HG03175 (cell line): ENCODE measurements at regions not wholly inside any gene's neighbourhood (a gene's known extent, or its start where the extent isn't known, plus 50 kb on each side); places are given as distances from the start of the nearest gene placed in this dataset.
"Not testable (repeated sequence)": the region's sequence is repeated elsewhere in the genome, so short reads cannot be mapped to it uniquely, and the experiment has no call there.

ENCODE experiments used
- ATAC-seq: cut with Tn5 transposase; IDR thresholded peaks from one replicate; pipeline ENCODE4 v1.9.1; 2021; ENCODE audit warnings: mild to moderate bottlenecking, moderate library complexity; ENCODE audit not compliant: unreplicated experiment

DNA sequence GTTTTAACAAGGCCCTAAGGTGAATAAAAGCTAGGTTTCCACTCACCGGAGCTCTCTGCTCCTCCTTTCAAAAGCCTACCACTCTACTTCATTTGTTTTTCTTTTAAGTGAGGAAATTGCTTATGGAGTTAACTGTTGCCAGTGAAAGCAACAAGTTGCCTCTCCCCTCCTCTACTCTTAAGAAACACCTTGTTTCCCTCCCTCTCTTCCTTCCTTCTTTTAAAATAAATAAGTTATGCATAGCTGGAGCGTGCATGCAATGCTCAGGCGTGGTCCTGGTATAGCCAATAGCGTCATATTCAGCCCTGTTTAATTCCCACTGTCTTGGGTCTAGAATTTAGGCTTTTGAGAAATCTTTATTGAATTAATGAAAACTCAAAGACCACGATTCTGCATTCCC, 101.1 kb upstream of the IGF1R start:
- ATAC-seq: no peak

DNA sequence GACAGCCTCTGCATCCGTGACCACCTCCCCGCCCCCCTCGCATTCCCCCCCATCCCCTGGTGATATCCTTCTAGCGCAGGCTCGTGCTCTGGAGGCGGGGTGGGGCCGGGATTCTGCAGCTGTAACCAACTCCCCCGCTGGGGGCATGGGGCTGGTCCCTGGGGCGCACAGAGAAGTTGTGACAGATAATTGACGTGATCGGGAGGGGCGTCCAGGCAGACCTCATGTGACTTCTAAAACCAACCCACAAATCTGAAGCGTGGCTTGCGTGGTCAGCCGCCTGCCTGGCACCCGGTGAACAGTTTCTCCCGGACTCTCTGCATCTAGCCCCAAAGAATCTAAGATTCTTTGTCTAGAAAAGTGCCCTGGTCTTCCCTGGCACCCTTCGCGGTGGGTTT, 100.6 kb upstream of the IGF1R start:
- ATAC-seq: no peak

DNA sequence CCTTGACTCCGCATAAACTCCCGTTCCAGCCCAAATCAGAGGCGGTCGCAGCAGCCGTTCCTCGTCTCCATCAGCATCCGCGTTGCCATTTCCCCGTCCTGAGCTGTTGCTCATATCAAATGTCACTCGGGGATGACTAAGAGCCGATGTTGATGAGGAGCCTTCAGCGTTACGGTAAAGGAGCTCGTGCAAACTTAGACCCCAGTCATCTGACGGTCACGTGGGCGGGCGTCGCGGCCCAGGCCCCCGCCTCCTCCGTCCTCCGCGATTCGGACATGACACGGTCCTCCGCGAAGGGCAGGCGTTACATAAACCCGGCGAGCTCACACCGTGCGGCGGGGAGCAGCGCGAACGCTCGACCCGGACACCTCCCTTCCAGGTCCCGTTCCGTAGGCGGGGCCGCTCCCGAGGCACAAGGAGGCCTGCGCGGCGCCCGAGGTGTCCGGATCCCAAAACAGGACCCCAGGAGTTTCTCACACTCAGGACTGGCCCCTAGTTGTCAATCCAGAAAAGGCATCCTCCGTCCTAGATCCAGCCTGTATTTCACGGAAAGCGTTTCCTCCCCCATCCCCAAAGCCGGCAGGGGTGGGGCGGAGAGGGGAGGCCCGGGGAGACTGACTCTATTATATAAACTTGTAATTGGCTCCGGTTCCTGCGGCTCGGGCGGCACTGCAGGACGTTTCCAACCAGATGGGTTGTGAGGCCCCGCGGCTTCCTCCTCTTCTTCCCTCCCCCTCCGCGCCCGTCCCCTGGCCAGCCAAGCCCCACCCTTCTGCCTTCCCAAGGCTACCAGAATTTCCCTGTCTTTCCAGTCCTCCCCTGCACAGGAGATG, 100.0 kb upstream of the IGF1R start:
- ATAC-seq: no peak

DNA sequence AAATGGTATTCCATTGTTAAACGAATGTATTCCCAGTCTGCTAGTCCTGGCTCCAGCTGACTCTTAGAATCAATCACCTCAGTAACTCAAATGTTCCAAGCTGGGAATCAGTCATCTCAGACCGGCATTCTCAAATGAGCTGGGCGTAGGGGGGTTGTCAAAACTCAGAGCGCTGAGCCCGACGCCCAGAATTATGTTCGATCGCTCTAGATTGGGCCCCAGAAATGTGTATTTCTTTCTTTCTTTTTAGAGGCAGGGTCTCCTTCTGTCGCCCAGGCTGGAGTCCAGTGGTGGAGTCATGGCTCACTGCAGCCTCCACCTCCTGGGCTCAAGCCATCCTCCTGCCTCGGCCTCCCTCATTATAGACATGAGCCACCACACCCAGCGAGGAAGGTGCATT, 99.3 kb upstream of the IGF1R start:
- no peak for ATAC-seq

DNA sequence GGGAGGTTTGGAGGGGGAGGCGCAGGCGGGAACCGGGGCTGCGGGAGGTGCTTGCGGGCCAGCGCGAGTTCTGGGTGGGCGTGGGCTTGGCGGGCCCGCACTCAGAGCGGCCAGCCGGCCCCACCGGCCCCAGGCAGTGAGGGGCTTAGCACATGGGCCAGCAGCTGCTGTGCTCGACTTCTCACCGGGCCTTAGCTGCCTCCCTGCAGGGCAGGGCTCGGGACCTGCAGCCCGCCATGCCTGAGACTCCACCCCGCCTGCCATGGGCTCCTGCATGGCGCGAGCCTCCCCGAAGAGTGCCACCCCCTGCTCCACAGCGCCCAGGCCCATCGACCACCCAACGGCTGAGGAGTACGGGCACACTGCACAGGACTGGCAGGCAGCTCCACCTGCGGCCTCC, 98.6 kb upstream of the IGF1R start:
- no peak for ATAC-seq

DNA sequence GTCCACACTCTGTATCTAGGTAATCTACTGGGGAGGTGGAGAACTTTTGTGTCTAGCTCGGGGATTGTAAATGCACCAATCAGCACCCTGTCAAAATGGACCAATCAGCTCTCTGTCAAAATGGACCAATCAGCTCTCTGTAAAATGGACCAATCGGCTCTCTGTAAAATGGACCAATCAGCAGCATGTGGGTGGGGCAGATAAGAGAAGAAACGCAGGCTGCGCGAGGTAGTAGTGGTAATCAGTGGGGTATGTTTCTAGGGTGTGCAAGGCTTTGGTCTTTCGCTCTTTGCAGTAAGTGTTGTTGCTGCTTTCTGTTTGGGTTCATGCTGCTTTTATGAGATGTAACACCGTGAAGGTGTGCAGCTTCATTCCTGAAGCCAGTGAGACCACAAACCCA, 98.0 kb upstream of the IGF1R start:
- not testable (repeated sequence) for ATAC-seq

DNA sequence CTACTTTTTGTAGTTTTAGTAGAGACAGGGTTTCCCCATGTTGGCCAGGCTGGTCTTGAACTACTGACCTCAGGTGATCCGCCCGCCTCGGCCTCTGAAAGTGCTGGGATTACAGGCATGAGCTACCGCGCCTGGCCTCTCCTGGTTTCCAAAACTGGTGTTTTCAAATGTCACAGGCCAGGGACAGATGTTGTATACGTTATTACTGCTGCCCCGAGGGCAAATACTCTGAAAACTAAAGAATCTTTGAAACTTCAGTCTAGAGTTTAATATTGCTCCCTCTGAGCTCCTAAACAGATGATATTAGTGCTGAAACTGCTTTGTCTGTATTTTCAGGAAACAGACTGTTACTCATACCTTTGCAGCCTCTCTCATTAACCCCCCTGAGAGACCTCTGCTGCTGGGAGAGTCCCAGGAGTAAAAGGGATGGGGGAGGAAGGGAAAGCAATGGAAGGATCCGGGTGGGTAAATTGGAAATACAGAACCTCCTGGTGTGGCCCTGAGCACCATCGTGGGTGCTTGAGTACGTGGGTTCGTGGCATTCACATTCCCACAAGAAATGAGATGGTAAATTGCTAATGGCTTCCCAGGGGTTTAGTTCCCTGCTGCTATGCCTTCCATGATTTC, 96.3 kb upstream of the IGF1R start:
- no peak for ATAC-seq

DNA sequence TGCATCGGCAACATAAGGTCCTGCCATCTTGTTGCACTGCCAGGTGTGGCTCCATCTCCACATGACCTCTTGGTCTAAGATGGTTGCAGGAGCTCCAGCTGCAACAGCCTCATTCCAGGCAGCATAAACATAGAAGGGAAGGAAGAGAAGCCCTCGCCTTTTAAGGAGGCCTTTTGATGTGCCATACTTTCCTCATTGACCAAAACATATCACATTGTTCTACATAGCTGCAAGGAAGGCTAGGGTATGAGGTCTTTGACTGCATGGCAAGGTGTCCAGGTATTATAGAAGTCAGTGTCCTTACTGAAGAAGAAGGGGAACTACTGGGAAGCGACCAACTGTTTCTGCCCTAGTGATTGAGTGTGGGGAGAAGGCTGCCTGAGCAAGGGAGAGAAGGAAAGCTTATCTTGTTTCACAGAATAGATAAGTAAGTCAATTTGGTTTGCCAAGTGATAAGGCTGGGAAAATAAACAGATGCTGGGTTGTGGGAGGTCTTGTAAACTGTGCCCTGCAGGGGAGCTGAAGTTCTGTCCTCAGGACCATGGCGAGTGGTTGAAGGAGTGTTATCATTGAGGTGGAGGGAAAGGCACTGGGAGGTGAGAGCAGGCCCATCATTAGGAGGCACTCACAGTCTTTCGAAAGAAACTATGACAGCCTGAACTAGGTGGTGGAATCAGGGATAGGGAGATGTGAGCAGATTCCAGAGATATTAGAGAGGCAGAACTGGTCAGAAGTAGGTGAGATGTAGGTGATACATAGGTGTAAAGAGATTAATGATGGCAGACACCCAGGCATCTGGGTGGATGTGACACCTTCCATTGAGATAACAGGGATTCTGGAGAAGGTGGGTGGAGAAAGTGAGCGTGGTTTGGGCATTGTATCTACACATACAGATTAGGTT, 93.8 kb upstream of the IGF1R start:
- ATAC-seq: no peak

DNA sequence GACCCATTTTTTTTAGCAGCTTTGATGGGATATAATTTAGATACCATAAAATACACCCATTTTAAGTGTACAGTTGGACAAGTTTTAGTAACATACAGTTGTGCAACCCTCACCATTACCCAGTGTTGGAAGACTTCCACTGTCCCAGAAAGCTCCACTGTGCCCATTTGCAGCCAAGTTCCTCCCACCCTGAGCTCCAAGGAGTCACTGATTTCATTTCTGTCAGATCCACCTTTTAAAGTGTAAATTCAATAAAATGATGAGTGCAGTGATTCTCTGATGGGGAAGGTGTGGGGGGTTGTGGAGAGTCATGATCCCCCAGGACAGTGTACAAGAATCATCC, 93.2 kb upstream of the IGF1R start:
- no peak for ATAC-seq

DNA sequence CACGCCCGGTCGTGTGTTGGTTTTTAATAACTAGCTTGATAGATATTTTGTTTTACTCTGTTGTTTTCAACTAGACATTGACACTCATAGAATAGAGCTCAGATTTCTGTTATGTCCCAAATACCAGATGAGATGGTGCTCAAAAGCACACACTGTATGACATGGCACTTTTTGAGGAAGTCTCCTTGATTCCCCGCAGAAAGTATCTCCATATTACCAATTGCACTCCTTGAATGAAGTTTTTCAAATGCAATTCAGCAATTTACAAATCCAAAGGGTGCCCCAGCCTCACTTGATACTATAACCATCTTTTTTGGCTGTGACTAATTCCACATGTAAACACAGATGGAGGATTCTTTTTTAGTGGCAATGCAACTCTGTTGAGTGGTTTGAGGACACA, 92.0 kb upstream of the IGF1R start:
- no peak for ATAC-seq

DNA sequence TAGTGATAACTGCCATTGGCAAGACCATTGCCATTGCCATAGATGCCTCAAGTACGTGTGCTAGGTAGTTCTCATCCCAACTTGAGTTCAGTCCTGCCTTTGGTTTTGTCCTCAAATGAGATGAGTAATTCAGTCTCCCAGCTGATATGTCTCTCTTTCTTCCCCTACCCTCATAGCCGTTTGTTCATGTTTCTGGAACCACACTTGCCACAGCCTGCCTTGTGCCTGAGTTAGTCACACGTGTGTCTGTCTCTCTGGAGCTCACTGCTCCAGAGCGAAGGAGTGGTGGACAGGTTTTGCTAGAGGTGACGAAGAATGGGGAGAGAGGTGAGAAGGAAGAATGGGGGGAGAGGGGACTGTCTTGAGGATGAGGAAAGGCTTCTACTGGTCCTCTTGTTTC, 88.0 kb upstream of the IGF1R start:
- no peak for ATAC-seq

DNA sequence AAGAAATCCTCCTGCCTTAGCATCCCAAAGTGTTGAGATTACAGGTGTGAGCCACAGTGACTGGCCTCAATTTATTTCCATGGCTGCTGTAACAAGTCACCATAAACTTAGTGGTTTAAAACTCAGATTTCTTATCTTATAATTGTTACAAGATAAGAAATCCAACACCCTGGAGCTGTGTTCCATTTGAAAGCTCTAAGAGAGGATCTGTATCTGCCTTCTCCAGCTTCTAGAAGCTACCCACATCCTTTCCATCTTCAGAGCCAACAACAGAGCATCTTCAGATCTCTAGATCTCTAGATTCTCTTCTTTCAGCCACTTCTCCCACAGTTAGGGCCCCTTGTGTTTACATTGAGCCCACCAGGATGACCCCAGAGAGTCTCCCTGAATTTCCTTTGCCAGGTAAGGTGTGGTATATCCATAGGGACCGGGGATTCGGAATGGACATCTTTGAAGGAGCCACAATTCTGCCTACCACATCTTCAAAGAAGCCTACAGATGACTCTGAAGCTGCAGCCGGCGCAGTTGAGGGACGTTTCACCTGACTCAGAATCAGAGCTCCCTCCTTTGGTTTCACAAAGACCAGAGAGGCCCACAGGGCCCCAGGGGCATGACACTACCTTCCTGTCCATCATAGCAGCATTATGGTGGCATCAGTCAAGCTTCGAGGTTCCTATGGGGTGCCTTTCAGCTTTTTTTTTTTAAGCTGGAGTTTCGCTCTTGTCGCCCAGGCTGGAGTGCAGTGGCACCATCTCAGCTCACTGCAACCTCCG, 87.0 kb upstream of the IGF1R start:
- ATAC-seq: no peak

DNA sequence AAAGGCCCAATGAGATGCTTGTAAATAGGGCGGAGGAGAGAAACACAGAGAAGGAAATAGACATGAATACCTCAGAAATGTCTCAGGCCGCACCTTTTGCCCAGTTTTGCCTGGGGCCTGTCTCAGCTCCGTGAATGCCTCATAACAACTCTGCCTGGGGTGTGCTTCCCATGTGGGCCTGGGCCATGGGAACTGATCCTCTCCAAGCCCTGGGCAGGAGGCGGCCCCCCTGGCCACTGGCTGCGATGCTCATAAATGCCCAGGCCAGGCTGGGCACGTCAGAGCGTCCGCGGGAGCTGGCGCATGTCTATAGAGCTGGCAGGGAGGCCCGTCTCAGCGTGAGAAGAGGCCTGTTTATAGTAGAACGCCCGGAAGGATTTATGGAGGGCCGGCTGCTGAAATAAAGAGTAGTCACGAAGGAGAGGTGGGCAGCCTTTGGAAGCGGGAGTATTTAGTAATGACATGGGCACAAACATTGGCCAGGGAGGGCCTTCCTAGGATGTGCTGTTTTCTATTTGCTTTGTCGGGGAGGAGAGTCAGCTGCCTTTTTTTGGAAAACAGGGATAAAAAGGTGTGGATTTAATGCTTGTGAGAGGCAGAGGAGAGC, 85.9 kb upstream of the IGF1R start:
- no peak for ATAC-seq

DNA sequence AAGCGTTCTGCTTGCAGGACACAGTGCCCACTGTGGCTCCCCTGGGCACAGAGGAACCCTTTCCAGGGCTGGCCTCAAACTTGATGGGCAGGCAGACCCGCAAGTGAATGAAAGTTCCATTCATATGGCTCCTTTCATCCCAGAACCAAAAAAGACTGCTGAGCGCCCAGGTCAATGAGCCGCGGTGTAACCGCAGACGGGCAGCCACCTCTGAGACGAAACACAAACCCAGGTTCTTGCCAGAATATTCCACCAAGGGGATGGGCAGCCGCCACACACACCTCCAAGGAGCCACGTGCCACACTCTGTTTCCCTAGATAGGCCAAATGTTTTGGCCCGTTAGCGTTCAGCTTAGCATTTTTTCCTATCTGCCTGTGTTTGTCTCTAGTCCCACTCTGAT, 82.8 kb upstream of the IGF1R start:
- ATAC-seq: no peak

DNA sequence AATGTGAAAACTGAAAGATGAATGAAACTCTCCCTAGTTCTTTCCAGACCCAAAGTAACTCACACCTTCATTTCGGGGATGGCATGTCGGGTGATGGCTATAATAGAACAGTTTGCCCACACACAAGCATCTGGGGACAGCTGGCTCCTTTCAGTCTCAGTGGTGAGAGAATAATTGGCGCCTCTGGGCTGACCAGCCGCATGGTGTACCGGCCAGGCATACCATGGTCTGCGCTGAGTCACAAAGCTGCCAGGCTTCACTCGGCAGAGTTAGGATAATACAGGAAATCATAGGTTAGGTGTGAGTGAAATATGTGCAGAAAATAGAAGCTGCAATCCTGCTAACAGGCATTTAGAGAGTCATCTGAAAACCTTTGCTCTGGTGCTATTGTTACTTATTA, 80.4 kb upstream of the IGF1R start:
- ATAC-seq: no peak

DNA sequence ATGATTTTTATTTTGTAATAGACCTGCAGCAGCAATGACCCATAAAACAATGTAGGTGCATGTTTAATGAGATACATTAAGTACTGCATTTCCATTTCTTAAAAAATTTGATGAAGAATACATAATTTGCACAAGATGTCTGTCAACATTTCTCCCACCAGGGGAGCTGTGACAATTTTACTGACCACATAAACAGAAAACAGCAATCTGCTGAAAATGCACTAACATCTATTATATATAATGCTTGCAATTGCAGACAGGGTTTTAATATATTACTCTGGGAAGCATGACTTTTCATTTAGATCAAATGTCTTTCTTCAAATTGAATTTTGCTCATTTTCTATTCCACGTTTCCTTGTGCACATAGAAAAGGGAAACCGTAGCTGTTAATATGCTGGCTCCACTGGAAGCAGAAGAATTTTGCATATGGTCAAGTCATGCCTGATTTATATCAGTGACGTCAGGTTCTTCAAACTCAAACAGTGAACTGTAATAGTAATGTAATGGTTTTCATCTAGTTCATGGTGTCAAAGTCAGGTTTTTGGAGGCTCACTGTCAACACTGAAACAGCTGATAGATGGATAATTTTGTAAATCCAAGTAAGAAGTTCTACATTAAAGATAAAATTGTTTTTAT, 79.8 kb upstream of the IGF1R start:
- ATAC-seq: no peak

DNA sequence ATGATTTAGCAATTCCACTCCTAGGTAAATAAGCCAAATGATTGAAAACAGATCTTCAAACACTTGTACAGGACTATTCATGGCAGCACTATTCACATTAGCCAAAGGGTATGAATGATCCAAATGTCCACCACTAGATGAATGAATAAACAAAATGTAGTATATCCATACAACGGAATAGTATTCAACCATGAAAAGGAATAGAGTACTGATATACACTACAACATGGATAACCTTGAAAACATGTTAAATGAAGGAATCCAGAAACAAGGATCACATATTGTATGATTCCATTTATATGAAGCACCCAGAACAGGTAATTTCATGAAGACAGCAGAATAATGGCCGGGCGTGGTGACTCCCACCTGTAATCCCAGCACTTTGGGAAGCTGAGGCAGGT, 78.2 kb upstream of the IGF1R start:
- no peak for ATAC-seq

DNA sequence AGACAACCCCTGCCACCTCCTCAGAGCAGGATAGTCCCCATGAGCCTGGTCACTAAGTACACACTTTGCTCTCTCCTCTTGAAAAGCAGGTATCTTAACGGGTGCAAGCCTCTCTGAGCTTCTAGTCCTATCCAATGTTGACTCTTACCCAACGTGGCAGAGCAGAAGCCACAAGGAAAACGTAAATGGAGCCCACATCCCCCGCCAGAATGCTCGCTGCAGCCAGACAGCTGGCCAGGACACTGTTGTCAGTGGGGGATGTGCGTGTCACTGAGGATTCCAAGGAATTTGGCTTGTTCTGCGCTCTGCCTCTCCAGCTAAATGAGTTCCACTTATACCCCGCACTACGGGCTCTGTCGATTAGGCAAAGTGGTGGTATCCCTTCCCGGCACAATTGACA, 67.8 kb upstream of the IGF1R start:
- ATAC-seq: no peak

DNA sequence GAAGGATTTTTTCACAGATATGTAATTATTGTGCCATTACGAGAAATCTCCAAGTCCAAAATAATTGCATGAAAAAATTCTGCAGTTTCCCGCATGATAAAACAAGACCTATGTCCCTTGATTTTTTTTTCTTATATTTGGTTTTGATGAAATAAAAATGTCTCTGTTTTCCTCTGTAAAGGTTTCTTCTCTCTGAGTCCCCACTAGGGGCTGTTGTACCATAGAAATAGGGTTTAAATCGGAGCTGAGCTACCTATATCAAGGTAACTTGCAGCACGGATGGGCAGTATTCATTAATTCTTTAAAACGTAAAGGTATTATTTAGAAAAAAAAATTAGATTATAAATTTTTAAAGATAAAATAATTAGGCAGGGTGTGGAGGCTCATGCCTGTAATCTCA, 66.6 kb upstream of the IGF1R start:
- ATAC-seq: no peak

DNA sequence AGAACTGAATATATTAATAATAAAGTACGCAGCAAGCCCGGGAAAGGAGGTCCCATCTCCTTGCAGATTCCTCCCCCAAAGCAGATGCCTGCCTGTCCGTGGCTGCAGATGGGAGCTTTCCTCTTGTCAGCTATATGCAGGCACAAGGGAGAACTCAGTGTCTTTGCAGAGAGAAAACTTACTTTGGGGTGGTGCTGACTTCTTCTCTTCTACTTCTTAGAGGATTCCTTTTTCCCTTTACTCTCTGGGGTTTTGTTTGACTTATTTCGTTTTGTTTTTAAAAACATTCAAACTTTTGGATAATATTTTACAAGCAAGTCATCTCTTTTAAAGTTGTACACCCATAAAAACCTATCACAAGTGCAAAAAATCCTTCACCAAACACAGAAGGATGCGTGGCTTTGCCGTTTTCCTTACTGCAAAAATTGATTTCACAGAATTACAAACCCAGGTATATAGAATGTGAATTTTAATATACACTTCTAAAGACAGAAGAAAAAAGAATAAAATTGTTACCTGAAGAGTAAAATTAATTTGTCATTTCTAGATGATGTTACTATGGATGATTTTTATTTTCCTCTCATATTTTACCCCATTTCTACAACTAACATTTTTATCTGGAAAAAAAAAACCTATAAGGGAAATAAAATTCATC, 65.3 kb upstream of the IGF1R start:
- no peak for ATAC-seq
